GM13976 (cell line): ENCODE measurements at regions not wholly inside any gene's neighbourhood (a gene's known extent, or its start where the extent isn't known, plus 50 kb on each side); places are given as distances from the start of the nearest gene placed in this dataset.

Source experiments
- DNase-seq: peaks from one replicate; pipeline ENCODE4 v3.0.0; 2012; ENCODE audit warnings: low spot score
- CTCF ChIP-seq: IDR thresholded peaks from 2 replicates; pipeline ENCODE4 v1.5.1; 2012; ENCODE audit warnings: borderline replicate concordance, mild to moderate bottlenecking; ENCODE audit not compliant: insufficient read depth; ENCODE audit errors: extremely low read depth, missing control alignments, control extremely low read depth
- in situ Hi-C: fragments of 300-500 bp; cut with MboI; formaldehyde crosslinking; loops from one replicate; pipeline ENCODE4 v1.12.0; 2022; ENCODE audit warnings: low sequenced_read_pairs, mixed read lengths, inconsistent platforms; ENCODE audit not compliant: unreplicated experiment

- no peak for TF ChIP-seq CTCF
- DNase-seq, result no peak
- in situ Hi-C loops, result no loop called here
These were observed 126.9 kb downstream of the FGF9 start for GRCh38 chr13:21797736-21798135.

- in situ Hi-C loops, result no loop called here
These were observed 127.3 kb downstream of the FGF9 start for GRCh38 chr13:21798181-21798580.

GRCh38 chr13:21799671-21800070 is 128.8 kb downstream of the FGF9 start:
- DNase-seq, result no peak
- in situ Hi-C loops, result no loop called here
- no peak for TF ChIP-seq CTCF

More at GRCh38 chr13:21798181-21798580, 127.3 kb downstream of the FGF9 start:
- no peak for TF ChIP-seq CTCF
- no peak for DNase-seq

- in situ Hi-C loops, result no loop called here
- no peak for DNase-seq
- TF ChIP-seq CTCF, result no peak
These were observed 130.2 kb downstream of the FGF9 start for GRCh38 chr13:21800837-21801616.

- in situ Hi-C loops, result no loop called here
- DNase-seq, result no peak
- TF ChIP-seq CTCF, result no peak
These were observed 134.9 kb downstream of the FGF9 start for GRCh38 chr13:21805733-21806132.

GRCh38 chr13:21812192-21812626 is 141.3 kb downstream of the FGF9 start:
- DNase-seq, result no peak
- TF ChIP-seq CTCF, result no peak
- in situ Hi-C loops, result no loop called here
